ENCODE measurements at regions not wholly inside any gene's neighbourhood (a gene's known extent, or its start where the extent isn't known, plus 50 kb on each side); places are given as distances from the start of the nearest gene placed in this dataset.
"Not testable (repeated sequence)": the region's sequence is repeated elsewhere in the genome, so short reads cannot be mapped to it uniquely, and the experiment has no call there.

DNA sequence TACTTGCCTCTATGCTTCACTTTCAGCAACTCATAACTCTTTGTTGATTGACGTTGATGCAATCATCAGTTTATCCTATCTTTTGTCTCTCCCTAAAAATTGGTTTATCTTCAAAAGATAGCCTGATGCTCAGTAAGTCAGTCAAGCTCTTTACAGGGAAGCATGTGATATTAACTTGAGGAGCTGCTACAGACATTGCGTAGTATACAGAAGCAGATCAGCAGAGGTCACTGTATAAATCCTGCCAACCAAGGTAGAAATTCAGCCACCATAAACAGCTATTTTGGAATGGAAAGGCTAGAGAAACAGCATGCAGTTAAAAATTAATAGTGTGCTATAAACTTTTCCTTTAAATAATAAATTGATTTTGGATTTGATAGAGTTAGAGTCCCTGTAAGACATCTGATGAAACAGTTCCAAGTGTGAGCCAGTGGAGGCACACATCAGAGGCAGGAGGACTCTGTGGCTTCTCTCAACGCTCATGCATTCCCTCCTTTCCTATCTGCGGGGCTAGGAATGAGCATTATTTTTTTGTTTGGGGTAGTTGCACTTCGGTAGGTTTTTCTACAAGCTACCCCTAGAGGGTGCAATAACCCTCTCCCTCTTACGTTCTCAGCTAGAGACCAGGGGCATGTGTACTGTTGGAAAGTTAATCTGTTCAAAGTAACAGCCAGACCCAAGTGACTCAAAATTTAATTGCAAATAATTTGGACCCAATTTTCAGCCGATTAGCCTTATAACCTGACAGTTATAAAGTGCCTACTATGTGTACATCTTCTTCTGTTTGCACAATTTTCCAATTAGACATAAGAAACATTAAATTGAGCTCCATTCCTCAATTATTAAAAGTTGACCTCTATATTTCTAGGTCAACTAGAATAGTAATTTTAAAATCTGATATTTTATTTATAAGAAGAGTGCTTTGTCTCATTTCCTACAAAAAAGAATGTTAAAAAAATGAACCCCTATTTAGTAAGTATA, 647.7 kb upstream of the SOX9 start:
- DNase-seq (ENCODE audit: low read depth in 3 of 3): no peak

DNA sequence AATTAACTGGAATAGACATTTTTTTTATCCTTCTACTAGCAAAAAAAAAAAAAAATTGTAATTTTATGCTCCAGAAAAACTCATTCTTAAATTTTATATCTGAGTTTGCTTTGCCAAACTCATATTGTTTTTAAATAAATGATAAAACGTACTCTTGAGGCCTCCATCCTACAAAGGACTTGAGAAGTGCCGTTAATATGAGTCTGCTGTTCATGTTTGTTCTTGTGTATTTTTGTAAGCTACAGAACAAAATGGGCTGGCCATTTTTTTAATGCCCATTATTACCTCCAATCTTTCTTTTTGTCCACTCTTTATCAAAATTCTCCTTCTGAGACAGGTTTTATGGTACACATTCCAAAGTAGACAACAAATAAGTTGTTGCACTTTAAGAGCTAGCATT, 643.5 kb upstream of the SOX9 start:
- no peak for DNase-seq (ENCODE audit: low read depth in 3 of 3)

DNA sequence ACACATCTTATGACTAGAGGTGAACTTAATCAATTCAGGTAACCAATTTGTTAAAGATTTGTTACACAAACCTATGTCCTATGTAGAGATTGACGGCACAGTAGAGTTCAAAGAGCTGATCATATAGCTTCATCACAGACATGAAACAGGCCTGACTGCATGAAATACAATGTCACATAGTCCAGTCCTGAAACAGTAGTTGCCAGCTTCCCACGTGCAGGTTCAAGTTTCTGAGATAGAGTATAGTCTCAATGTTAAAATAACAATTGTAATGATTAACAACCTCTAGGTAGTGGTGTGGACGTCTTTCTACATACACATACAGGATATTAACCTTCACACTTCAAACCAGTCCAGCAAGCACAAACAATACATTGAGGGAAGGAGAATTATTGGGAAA, 640.7 kb upstream of the SOX9 start:
- DNase-seq (ENCODE audit: low read depth in 3 of 3): no peak

DNA sequence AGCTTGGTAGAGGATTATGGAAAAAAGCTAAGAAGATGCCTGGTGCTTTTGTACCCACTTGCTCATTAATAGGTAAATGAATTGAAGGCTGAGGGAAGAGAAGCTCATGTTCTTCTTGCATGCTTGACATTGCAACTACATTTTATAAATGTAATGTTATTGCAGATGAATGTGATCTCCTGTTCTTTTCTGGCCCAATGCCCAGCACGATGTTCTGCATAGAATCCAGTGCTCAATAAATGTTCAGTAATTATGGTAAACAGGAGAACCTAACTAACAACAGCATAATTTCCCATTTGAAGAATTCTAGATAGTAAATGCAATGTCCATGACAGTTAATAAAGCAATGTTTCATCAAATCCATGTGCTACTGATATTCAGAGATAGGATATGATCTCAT, 638.2 kb upstream of the SOX9 start:
- DNase-seq (ENCODE audit: low read depth in 3 of 3): no peak

DNA sequence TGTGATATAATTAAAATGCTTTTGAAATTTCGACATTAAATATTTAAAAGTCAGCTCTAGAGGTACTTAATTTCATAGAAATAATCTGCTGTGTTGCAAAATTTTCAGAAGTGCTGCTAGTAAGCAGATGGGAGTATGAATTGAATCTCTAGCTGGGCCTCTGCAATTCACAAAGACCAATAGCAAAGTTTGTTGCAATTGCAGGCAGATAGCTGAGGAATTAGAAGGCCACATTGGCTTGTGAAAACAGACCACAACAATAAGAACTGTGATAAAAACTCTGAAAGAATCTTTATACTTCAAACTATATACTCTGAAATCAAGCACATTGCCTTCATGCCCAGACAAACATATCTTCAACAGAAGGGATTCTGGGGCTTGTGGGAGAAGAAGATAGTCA, 636.3 kb upstream of the SOX9 start:
- no peak for DNase-seq (ENCODE audit: low read depth in 3 of 3)

DNA sequence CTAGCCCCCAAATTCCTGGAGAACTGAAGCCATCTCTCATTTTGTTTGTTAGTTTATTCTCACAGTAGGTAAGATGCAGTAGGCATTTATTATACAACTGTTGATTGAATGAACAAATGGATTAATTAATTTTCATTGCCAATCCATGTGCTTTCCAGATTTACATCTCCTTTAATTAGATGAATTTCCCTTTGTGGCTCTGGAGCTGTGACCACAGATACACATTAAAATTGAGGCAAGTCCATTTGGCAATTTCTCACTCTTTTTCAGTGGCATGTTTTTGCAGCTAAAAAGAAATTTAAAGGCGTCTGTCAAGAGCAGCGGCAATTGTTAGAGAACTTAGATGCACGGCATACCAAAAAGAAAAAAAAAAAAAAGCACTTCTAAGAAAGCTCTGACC, 635.4 kb upstream of the SOX9 start:
- DNase-seq (ENCODE audit: low read depth in 3 of 3): no peak

DNA sequence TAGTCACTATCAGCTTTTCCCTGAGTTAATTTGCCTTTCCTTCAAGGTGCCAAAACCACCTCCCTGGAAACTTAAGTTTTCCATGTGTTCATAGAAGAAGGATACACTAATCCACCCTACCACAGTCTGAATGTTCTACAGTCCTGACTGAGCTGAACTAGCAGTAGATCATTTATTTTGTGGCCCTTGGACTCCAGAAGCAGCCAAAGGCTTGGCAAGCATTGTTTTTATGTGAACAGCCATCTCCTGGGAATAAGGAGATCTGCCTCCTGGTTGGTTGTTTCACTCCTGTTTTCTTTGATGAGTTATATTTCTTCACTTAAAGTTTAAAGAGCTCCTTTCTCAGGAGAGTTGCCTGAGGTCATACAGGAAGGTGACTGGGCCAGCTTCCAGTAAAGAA, 634.6 kb upstream of the SOX9 start:
- DNase-seq (ENCODE audit: low read depth in 3 of 3): no peak

DNA sequence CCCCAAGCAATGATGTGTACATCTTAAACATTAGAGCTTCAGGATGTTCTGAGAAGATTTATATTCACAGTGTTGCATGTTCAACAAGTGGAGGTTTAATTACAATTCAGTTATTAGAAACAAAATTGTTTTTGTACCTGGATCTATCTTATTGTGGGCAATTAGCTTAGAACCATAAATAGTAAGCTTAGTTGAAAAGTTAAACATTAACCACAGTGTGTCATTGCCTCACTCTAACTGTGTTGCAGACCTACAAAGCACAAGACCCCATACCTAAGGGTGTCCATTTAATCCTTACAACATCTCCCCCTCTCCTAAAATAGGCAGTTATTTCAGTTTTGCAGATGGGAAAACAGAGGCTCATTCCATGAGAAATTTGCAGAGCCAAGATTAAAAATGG, 632.0 kb upstream of the SOX9 start:
- DNase-seq (ENCODE audit: low read depth in 3 of 3): no peak

DNA sequence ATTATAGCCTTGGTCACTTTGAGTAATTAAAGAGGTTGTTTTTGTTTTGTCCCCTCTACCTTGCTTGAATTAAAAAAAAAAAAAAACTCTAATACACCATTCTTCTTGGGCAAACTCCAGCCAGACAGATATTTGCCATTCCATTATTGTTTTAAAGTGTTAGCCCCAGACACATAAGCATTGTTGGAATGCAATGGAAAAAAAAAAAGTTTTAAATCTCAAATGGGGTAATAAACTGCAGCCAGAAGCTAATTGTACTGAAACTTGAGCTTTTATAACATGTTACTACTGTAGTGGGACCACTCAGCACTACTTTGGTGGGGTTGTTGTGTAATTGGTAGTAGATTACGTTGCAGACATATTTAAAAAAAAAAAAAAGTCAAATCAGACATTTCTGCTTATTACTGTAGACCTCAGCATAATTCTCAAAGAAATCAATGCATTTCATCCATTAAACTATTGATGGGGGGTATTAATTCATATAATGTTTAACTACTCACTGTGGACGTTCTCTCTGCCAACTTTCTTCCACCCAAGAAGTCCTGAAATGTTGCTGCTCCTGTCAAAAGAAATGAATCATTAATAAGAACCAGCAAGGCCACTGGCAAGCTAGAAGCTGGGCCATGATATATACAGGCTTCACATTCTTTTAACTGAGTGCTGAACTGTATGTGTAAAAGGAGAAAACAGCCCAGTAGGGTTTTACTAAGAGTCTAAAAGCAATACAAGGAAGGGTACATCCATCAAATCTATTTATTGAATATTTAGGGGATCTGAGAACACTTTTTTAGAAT, 626.6 kb upstream of the SOX9 start:
- no peak for DNase-seq (ENCODE audit: low read depth in 3 of 3)

DNA sequence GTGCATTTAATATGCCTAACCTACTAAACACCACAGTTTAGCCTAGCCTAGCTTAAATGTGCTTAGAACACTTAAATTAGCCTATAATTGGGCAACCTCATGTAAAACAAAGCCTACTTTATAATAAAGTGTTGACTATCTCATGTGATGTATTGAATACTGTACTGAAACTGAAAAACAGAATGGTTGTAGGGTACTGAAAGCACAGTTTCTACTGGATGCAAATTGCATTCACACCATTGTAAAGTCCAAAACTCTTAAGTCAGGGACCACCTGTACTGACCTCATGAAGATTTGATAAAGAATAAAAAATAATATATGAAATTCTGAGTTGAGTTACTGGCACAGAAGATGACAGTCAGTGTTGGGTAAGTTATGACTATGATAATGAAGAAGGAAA, 625.4 kb upstream of the SOX9 start:
- no peak for DNase-seq (ENCODE audit: low read depth in 3 of 3)

DNA sequence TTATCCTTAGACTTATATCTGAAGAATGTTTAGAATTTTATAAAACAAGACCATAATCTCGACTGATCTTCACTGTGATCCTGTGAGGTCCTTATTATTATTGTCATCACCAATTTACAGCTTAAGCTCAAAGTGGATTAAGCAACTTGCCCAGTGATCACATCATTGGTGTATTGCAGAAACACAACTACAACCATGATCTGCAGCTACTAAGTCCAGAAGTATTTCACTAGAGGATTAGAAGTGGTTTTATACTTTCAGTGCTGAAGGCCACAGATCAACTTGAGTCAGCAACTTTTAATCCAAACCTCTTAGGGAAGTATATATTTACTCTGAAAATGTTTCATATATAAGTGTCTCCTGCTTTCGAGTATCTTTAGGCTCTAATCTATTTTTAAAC, 624.3 kb upstream of the SOX9 start:
- DNase-seq (ENCODE audit: low read depth in 3 of 3): no peak

DNA sequence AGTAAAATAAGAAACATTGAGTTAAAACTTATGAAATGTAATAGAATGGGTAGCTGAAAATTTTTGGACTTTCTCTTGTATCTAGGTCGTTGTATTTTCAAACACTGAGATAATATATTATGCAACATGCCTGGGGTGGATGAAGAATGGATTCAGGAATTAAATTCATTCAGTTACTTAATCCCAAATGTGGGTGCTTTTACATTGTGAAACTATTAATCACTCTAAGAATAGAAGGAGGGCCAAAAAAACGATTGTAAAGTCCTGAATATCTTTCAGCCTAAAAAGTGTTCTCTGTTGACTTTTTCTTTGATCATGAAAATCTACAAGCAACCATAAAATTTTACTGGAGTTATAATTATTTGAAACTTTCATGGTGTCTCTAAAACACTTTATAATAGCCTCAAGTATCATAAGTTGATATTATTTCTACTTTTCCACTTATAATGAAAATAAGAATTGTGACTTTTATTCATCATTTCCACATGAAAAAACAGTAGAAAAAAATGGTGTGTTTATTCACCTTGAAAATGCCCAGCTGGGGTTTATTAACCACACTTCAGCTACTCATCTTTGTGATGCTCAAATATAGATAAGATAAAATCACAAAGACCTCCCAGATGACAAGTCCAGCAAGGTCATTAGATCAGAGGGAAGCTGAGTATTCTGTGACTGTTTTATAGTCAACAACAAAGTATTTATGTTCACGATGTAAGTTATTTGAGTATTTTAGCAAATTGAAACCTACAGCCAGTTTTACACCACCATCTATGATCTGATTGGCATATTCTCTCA, 619.9 kb upstream of the SOX9 start:
- no peak for DNase-seq (ENCODE audit: low read depth in 3 of 3)

DNA sequence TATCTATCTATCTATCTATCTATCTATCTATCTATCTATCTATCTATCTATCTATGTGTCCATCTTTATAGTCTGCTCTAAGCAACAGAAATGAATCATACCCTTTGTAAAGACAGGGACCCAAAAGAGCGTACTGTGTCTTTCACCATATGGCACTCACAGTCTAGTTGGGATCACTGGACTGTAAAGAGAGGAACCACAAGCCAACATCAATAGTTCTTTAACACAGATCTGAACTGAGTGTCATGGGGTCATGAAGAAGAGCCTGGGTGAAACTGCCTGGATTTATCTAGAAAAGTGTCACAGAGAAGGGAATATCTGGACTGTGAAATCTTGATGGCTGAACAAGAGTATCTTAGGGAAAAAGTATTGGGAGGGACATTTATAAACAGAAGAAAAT, 619.1 kb upstream of the SOX9 start:
- DNase-seq (ENCODE audit: low read depth in 3 of 3): no peak

DNA sequence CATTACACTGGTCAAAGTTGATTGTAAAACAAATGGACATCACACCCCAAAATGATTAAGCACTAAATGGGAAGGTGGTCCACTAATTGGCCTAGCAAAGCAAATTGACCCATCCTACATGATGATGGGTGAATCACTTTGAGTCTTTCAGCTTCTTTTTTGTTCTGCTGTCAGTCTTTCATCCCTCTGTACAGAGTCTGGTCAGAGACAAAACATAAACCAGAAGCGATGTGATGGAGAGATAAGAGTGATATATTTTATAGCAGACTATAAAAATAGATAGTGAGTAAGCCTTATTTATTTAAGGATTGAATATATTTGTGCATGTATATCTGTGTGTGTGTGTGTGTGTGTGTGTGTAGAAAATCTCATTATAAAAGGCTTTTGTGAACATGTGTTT, 618.4 kb upstream of the SOX9 start:
- DNase-seq (ENCODE audit: low read depth in 3 of 3): no peak

DNA sequence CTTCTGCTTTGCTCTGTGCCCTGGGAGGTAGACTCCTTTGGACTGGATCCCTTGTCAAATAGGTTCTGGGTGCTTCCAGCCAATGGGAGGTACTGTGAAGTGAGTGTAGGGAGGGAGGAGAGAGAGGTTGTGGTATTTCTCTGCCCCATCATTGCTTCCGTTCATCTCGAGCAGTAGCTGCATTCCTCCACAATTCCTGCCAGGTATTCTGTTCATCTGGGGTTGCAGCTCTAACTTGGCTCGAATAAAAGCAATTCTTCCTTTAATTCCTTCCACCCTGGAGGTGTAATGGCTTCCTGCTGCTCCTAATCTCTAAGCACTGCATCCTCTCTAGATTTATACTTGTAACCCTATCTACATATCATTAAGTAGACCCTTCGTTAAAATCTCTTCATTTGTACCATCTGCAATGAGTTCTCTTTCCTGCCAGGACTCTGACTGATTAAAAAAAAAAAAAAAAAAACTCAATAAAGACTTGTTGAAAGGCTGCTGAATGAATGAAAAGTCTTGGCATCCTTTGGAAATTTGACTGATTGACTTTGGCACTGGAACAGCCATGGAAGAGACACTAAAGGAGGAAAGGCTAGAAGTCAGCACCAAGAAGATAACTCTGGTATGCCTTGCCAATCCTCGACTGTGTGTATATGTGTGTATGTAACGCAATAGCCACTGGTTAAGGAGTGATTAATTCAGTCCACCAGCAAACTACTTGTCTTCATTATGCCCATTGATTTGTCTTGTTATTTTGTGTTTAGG, 616.9 kb upstream of the SOX9 start:
- no peak for DNase-seq (ENCODE audit: low read depth in 3 of 3)

DNA sequence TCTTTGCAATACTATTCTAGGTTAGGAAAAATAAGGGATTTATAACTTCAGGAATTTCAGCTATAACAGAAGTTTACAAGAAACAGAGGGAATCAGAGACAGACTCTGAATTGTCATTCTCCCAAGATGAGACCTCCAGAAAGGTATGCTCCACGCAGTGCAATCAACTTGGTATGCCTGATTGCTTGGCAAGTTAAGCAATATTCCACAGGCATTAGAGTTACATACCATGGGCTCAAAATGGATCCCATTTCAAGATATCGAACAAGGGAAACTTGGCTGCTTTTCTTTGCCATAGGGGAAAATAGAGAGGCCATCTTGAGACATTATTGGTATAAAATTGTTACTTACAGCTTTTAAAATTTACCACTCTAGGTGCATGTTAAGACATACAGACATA, 615.6 kb upstream of the SOX9 start:
- DNase-seq (ENCODE audit: low read depth in 3 of 3): no peak

DNA sequence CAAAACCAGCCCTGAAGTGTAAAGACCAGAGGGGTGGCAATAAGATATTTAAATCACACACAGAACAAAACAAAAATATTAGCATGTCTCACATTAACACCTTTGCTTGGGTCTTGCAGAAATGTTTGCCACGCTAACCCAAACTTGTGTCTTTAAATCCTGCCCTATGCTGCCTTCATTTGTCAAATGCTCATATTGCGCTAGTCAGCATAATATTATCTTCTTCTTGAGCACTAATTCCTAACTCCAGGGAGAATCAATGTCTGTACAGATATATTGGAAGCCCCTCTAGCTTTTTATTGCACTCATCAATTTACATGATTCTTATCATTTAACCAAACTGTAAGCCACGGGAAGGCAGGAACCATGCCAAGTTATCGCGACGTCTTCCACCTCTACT, 614.8 kb upstream of the SOX9 start:
- no peak for DNase-seq (ENCODE audit: low read depth in 3 of 3)

DNA sequence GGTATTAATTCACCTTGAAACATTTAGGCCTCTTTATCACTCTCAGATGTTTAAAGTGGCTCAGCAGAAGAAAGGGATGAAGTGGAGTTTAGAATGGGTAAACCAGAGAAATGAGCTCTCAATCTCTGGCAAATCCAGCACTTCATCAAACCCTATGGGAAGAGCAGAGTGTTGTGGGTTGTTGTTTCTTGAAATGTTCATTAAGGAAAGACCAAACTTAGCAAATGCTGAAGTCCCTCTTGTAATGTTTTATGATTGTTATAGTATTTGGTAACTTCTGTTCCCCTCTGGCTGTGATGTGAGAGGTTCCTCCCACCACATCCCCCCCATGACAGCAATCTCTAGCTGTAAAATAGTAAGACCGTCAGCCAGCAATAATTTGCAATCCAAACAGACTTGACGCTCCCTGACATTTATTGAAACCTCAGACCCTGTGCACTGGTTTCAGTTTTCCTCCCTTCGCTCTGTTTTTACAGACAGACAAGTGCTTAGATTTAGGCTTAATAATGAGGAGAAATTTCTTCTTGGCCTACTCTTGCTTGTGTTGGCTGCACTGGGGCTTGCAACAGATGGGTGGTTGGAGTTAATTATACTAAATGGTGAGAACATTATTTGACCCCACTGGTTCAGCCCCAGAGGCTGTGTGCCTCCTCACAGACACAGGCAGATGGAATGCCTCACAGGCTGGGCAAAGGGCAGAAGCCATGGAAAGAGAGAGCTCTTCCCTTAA, 609.4 kb upstream of the SOX9 start:
- no peak for DNase-seq (ENCODE audit: low read depth in 3 of 3)

DNA sequence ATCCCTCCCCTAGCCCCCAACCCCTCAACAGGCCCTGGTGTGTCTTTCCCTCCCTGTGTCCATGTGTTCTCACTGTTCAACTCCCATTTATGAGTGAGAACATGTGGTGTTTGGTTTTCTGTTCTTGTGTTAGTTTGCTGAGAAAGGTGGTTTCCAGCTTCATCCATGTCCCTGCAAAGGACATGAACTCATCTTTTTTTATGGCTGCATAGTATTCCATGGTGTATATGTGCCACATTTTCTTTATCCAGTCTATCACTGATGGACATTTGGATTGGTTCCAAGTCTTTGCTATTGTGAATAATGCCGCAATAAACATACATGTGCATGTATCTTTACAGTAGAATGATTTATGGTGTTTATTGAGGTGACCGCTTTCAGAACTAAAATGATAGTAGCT, 607.1 kb upstream of the SOX9 start:
- not testable (repeated sequence) for DNase-seq (ENCODE audit: low read depth in 3 of 3)

DNA sequence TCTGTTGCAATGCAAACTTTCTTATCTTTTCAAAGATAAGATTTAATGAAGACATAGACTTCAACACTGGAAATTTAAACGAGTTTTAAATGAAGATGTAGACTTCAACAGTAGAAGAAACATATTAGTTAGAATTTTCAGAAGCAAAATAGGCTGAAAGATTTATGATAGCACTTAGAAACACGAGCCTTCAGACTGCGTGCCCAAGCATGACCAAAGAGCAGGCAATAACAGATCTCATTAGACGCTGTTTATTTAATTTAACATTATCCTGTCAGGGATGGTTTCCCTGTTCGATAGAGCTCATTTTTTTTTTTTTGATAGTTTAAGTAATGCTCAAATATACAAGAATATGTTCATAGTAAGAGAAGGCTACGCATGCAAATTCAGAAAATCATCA, 604.7 kb upstream of the SOX9 start:
- DNase-seq (ENCODE audit: low read depth in 3 of 3): no peak

DNA sequence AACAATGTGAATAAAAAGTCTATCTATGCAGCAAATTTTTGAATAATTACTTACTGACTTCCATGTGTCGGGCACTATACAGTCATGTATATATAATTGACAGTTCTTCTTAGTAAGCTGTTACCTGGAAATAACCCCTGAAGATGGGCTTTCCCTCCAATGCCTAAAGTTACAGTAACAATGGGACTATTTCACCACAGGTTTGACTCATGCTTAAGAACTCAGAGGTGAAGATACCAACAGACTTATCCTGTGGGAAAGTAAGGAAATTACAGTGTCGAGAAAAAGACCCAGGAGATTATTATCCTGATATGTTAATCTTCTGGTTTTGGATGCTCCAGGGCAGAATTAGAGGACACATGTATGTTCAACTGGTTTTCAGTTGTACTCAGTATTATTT, 601.5 kb upstream of the SOX9 start:
- DNase-seq (ENCODE audit: low read depth in 3 of 3): no peak
